ENCODE measurements at regions not wholly inside any gene's neighbourhood (a gene's known extent, or its start where the extent isn't known, plus 50 kb on each side); places are given as distances from the start of the nearest gene placed in this dataset.
A peak's percentile ranks its signal among the peaks of the same experiment; 100 is the strongest.
"Not testable (repeated sequence)": the region's sequence is repeated elsewhere in the genome, so short reads cannot be mapped to it uniquely, and the experiment has no call there.

DNA sequence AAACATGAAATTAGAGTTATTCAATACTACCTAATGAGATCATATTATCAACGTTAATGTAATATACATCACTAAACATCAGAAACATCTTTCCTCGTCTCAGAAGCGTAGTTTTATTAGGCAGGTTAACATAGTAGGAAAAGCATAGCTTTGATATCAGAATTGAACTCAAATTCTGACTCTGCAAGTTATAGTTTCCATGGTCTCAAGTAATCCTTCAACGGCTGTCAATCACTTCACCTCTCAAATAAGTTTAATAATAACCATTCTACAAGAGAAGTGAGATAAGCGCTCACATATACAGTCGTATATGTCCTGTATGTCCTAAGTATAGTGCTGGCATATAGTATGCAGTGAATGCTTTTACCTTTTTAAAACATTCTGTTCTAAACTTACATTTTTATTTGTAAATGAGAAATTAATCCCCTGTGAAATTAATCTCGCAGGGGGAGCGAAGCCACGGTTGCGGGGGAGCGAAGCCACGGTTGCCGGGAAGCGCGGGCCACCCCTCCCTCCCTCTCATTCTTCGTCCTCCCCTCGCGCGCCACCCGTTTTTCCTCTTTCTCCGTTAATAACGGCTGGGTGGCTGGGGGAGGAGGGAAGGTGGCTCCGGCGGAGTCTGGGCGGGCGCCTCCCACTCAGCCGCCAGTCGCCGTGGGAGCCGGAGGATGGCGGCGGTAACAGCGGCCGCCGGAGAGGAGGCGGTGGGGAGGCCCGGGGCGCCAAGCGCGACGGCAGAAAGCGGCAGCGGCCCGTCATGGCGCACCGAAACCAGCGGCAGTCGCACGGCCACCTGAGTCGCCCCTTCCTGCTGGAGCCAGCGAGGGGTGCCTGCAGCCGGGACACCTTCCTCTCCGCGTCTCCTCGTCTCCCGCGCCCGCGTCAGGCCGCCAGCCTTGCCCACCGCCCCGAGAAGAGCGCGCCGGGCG lies 163.8 kb downstream of the KBTBD2 start:
- intact Hi-C loops (cut with DNase I) = not testable (repeated sequence)
- peak; percentile 77 for DNase-seq (ENCODE audit: low spot score)

DNA sequence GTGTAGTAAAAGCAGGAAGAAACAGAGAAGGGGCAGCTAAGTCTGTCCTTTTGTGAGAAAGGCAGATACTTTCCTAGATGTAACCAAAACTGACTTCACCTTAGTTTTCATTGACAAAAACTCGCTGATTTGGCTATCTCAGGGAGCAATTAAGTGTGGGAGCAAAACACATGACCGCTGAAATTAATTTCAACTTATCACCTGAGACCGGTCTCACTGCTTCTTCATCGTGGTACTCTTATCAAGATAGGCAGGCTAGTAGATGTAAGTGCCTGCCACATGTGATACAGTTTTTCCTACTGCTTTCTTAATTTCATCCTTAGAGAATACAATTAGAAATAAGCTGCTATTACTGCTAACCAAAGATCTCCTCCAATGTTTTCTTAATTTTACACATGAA lies 168.7 kb downstream of the KBTBD2 start:
- DNase-seq (ENCODE audit: low spot score); intact Hi-C loops (cut with DNase I): not testable (repeated sequence)

DNA sequence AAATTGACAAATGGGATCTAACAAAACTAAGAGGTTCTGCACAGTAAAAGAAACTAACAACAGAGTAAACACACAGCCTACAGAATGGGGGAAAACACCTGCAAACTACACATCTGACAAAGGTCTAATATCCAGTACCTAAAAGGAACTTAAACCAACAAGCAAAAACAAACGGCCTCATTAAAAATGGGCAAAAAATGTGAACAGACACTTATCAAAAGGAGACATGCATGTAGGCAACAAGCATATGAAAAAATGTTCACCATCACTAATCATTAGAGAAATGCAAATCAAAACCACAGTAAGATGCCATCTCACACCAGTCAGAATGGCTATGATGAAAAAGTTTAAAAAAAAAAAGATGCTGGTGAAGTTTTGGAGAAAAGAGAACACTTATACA lies 197.4 kb downstream of the KBTBD2 start:
- intact Hi-C loops (cut with DNase I) = no loop called here

DNA sequence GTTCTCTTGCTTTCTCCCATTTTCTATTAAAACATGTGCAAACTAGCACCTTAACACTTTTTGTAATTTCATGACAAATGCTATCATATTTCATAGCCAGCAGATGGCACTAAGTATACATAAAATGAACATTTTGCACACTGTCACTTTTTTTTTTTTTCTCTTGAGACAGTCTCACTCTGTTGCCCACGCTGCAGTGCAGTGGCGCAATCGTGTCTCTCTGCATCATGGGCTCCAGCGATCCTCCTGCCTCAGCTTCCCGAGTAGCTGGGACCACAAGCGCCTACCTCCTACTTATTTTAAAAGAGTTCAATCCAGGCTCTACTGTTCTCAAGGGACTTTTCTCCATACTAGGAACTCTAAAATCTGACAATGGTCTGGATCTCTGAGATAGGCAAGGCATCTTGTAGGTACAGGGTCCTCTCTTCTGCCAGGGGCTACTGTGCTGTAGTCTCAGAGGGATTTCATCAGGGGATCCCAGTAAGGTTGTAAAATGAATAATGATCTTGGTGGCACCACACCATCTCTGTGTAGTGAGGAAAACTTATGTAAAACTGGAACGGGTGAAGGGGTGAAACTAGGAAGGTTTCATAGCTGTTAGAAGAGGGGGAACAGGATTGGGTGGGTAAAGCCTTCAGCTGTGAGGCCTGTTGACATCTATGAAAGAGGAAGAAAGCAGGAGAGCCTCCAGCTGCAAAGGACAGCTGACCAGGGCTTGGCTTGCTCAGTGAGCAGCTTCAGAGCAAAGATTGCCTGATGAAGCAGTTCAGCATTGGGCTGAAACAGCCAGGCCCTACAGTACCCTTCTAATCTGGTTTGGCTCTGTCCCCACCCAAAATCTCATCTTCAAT lies 196.9 kb downstream of the AVL9 start:
- intact Hi-C loops (cut with DNase I) = not testable (repeated sequence)
- DNase-seq (ENCODE audit: low spot score) = peak; percentile 69

More for the DNA sequence above, 197.4 kb downstream of the KBTBD2 start:
- no peak for DNase-seq (ENCODE audit: low spot score)

DNA sequence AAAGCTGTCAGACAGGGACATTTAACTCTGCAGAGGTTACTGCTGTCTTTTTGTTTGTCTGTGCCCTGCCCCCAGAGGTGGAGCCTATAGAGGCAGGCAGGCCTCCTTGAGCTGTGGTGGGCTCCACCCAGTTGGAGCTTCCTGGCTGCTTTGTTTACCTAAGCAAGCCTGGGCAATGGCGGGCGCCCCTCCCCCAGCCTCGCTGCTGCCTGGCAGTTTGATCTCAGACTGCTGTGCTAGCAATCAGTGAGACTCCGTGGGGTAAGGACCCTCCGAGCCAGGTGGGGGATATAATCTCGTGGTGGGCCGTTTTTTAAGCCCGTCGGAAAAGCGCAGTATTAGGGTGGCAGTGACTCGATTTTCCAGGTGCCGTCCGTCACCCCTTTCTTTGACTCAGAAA lies 192.8 kb downstream of the AVL9 start:
- DNase-seq (ENCODE audit: low spot score); intact Hi-C loops (cut with DNase I): not testable (repeated sequence)

DNA sequence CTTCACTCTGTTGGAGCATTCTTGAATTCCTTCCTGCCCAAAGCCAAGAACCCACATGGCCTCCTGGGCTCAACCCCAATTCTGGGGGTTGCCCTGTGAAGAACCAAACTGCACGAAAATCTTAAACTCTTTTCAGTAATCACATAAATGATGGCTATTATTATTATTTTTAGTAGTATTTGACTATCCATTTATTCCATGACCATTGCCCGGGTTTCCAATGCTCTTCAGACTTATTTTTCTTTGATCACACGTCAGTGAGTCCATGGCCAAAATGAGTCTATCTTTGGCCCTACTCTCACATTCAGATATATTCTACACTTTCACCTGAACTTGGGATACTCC lies 185.9 kb downstream of the AVL9 start:
- no peak for DNase-seq (ENCODE audit: low spot score)
- intact Hi-C loops (cut with DNase I) = no loop called here

DNA sequence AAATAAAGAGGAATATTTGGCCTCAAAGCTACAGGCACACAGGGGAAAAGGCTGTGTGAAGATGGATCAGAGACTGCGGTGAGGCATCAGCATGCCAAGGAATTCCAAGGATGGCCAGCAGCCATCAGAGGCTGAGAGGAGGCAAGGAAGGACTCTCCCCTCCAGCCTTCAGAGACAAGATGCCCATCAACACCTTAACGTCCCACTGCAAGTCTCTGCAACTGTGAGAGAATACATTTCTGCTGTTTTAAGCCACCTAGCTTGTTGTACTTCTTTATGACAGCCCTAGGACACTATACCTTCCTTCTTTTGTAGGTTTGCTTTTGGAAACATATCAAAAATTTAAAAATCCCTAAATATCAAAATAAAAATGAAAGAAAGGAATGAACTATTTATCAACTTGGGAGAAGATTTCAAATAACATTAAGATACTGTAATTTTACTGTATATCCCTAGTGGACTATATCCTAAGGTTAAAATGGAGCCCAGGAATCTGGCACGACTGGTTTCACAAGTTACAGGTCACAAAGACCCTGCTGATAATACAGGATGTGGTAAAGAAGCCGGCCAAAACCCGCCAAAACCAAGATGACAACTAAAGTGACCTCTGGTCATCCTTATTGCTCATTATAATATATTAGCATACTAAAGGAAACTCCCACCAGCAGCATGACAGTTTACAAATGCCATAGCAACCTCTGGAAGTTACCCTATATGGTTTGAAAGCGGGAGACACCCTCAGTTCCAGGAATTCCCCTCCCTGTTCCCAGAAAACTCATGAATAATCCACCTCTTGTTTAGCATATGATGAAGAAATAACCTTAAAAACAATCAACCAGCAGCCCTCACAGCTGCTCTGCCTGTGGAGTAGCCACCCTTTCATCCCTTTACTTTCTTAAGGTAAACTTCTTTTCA lies 185.2 kb downstream of the AVL9 start:
- DNase-seq (ENCODE audit: low spot score) = no peak
- intact Hi-C loops (cut with DNase I) = no loop called here

DNA sequence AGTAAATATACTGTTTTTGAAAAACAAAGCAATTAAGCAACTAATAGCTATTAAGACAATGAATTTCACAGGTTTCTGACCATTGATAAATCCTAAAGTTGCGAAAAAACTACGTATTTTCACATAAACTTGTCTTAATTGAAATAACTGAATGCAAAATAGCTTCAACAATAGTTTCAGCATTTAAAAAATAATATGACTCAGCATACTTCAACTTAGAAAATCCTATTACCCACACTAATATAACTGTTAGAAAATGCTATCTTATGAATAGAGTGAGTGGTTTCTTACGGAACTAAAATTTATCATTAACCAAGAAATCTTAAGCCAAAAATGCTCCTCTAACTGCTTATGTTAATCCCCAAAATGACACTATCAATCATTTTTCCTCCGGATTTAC lies 183.9 kb downstream of the AVL9 start:
- intact Hi-C loops (cut with DNase I) = no loop called here
- DNase-seq (ENCODE audit: low spot score) = no peak

DNA sequence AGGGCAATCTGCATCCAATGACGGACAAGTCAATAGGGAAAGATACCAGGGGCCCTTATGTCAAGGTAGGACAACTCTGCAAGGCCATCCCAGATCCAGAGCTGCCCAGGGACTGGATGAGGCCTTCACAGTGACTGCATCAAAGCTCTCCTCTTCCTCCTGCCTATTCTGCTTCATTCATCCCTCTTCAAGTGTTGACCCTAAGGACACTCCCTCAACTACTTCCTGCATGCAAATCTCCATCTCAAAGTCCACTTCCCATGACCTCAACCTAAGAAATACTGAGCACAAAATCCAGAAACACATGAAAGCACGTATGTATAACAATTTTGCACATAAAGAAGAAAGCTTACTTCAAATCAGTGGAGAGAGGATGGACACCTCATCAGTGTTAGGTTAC lies 182.3 kb downstream of the AVL9 start:
- DNase-seq (ENCODE audit: low spot score) = no peak
- intact Hi-C loops (cut with DNase I) = no loop called here

DNA sequence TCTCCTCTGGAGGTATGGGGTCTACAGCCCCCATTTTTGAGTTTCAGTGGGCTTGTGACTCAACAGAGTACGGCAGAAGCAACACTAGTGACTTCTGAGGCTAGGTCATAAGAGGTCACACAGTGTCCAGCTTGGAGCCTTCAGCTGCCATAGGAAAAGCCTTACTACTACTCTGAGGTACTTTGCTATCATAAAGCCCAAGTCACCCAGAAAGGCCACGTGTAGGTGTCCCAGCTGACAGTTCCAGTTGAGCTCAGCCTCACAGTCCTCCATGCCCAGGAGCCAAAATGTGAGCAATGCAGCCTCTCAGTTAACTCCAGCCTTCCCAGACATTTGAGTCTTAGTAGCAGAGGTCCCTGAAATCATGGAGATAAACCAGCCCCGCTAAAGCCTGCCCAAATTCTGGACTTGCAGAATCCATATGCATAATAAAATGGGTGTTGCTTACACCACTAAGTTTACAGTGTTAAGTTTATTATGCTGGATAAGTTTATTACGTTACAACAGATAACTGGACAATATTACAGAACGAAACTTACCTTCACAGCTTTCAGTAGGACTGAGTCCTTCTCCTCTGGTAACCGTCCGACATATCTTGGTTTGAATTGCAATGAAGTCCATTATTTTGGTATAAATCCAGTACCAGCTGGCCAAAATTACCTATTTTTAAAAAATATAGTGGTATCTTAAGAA lies 181.1 kb downstream of the AVL9 start:
- no peak for DNase-seq (ENCODE audit: low spot score)
- intact Hi-C loops (cut with DNase I) = no loop called here

DNA sequence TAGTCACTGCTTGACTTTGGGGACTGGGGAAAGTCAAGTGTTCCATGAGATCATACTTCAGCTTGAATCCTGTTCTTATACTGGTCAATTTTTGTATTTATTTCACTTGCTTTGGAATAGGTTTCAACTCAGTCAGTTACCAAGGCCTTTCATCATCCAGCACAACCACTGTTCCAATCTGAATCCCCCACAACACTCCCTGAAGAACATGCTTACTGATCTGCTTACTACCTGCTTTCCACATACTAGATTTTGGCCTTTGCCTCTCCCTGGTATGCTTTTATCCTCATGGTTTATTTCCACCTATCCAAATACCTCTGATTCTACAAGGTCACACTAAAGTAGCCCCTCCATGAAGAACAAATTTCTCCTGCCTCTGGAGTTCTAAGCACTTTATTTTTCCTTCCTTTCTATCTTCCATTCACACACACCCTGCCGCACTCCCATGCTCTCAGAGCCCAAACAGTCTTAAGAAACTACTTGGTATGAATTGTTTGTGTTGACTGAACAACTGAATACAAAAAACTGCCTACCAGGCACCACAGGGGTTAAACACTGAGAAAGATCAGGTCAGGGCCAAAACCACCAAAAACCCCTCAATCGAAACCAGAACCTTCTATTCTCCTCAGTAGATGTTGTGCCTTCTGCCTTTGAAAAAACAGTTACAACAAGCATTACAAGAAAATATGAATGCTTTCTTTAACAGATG lies 178.1 kb downstream of the AVL9 start:
- intact Hi-C loops (cut with DNase I) = no loop called here
- DNase-seq (ENCODE audit: low spot score) = no peak

DNA sequence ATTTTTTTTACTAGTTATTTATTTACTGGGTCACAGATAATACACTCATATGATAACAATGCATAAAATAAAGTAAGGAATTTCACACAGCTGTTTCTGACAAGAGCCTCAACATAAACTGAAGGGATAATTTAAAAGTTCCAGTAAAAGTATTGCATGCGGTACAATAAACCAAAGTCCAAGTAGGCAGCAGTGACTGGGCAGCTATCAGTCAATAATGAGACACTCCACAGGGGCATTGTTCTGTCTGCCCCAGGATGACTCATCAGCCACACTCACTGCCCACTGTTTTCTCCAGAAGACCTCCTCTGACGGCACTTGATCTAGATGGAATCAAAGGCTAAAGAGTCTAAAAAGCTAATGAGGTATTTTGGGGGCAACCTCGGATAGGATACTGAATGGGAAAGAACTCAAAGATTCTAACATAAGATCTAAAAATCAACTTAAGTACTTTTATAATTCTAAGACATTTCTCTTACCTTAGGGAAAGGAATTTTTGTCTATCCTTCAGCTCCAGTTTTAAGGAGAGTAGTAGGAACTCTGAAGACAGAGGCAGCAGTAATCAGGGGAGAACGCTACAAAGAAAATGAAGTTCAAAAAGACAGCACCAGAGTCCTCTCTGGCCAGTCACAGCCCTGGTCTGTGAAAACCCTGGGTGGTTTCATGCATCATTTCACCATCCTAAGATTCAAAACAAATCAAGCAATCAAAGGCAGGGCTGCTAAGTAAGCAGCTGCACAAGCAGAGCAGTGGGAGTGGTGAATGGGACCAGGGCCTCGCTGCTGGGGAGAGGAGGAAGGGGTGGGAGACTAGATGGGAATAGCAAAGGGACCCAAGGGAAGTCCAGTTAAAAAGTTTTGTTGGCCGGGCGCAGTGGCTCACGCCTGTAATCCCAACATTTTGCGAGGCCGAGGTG lies 175.1 kb downstream of the AVL9 start:
- no peak for DNase-seq (ENCODE audit: low spot score)
- intact Hi-C loops (cut with DNase I) = no loop called here

DNA sequence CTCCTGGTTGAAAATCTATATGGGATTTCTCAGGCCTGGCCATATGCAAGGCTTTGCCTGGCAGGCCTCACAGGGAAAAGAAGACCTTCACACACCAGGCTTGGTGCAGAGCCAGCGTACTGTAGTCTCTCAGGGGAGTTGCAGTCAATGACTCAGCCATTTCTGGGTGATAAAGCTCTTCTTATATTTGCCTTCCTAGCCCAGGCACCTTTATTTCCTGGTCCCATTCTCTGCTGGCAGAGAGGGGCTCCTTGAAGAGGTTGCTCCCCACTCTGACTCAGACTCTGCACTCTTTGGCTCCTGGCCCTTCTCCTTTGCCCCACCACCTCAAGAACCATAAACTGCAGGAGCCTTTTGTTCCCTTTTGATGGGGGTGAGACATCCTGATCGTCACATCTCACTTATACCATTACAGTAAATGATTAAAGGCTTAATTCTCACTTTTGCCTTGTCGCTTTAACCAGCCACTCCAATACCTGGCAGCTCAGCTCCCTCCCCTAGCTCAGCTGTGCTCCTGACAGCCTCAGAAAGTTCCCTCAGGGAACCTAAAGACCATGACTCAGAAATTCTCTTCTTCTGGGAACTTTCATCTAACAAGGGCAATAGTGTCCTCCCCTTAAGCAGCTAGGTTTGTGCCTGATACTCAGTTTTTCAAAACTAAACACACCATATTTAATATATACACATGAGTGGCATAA lies 174.0 kb downstream of the AVL9 start:
- DNase-seq (ENCODE audit: low spot score); intact Hi-C loops (cut with DNase I): not testable (repeated sequence)

DNA sequence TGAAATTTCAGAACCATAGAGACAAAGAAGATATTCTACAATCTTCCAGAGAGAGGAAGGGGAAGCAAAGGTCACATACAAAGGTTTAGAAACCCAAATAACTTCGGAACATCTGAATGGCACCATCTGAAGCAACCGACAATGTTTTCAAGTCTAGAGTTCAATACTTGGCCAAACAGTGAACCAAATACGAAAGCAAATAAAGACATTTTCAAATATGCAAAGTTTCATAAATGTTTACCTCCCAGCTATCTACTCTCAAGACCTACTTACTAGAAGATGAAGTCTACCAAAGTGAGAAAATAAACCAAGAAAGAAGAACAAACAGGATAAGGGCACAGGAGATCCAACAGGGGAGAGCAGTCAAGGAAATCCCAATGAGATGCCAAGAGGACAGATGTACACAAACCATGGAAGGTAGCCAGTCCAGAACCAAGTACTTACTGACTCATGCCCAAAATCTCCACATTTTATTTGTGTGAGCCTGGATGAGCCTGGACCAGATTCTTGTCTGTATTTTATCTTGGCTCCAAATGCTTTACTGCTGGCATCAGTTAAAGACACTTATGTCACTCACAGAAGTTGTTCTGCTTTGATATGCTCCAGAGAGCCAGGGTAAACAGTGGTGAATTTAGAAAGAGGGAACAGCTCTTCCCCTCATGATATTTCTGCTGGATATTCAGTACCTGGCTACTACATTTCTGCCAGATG lies 173.3 kb downstream of the AVL9 start:
- DNase-seq (ENCODE audit: low spot score); intact Hi-C loops (cut with DNase I): not testable (repeated sequence)

DNA sequence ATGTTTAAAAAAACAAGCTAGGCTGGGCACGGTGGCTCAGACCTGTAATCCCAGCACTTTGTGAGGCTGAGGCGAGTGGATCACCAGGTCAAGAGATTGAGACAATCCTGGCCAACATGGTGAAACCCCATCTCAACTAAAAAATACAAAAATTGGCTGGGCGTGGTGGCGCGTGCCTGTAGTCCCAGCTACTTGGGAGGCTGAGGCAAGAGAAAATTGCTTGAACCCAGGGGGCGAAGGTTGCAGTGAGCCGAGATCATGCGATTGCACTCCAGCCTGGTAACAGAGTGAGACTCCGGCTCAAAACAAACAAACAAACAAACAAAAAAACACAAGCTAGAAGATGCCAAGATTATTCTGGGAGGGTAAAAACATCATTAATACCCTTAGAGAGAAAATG lies 172.3 kb downstream of the AVL9 start:
- DNase-seq (ENCODE audit: low spot score); intact Hi-C loops (cut with DNase I): not testable (repeated sequence)

DNA sequence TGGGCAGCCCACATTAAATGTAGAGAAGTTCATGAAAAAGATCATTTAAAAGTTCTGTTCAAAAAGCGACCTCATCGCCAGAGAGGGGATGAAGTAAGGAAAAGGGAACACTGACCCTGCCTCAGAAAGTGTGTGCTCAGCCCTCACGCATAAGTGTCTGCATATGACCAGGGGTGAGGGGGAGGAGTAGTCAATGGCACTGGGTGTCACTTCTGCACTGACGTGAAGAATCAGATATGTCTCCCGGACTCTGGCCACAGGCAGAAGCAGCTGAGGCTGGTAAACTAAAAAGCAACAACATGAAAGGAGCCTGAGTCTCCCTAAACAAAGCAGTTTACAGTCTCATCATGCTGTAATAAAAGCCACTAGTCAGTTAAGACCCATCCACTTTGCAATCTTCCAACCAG lies 168.5 kb downstream of the AVL9 start:
- intact Hi-C loops (cut with DNase I); DNase-seq (ENCODE audit: low spot score): not testable (repeated sequence)
